K562 (cell line): ENCODE measurements at regions not wholly inside any gene's neighbourhood (a gene's known extent, or its start where the extent isn't known, plus 50 kb on each side); places are given as distances from the start of the nearest gene placed in this dataset.

ENCODE experiments used
- ATAC-seq: fragments of 200-7000 bp; cut with Tn5 transposase; 3 replicates; pipeline ENCODE4 v1.9.1; 2020; ENCODE audit warnings: moderate library complexity
- BruUV-seq: library from RNA; stranded (reverse); fragments of 400-500 nt; replicated peaks from 2 replicates; lab custom pipeline; 2021; lab: Mats Ljungman, UMichigan
- CTCF ChIA-PET: fragments of 300-600 bp; formaldehyde crosslinking; extraction: SDS; loops from one replicate; lab custom pipeline; 2021; ENCODE audit warnings: low intra/inter-chr PET ratio; lab: Yijun Ruan, JAX
- POLR2A ChIA-PET: fragments of 300-600, 350-650 bp; sonication (Branson Sonifier 250); formaldehyde crosslinking; extraction: SDS; loops from one replicate; lab custom pipeline; 2021; ENCODE audit warnings: antibody characterized with exemption, inconsistent platforms; lab: Yijun Ruan, JAX
- DNase-seq, 4 experiments: peaks; one replicate each; pipeline versions ENCODE4 v3.0.0 to v3.0.0-alpha.2; 2011 to 2018; ENCODE audit warnings: low spot score in 3 of 4, mixed read lengths in 3 of 4; ENCODE audit errors: extremely low read depth in 1 of 4
- FAIRE-seq: peaks from 2 replicates; lab custom pipeline; 2011; peaks lifted over from hg19 to GRCh38; lab: Jason Lieb, UNC
- H2AFZ ChIP-seq: 2 replicates; pipeline ENCODE4 v1.6.0; 2011; ENCODE audit warnings: low read depth, low read length, control low read depth, inconsistent platforms
- H3K27ac ChIP-seq: fragments of 200-600 bp; 3 replicates; pipeline ENCODE4 v1.8.0; 2011; ENCODE audit warnings: low read depth, mild to moderate bottlenecking, control low read depth, inconsistent platforms, low read length, moderate library complexity, mixed read lengths; ENCODE audit errors: extremely low read depth
- H3K27me3 ChIP-seq, 2 experiments: fragments of 300-600 bp in 1 of 2; 2 replicates in 1 of 2; 3 replicates in 1 of 2; pipeline versions ENCODE4 v1.6.0 to v1.8.0; 2011; ENCODE audit warnings: inconsistent platforms in 2 of 2, low read length in 2 of 2, mild to moderate bottlenecking in 1 of 2, mixed read lengths in 1 of 2, moderate library complexity in 1 of 2; ENCODE audit not compliant: control insufficient read depth in 2 of 2, insufficient read depth in 2 of 2
- H3K36me3 ChIP-seq: fragments of 300-600 bp; 3 replicates; pipeline ENCODE4 v1.8.0; 2011; ENCODE audit warnings: mild to moderate bottlenecking, low read length, inconsistent platforms; ENCODE audit not compliant: control insufficient read depth, insufficient read depth
- H3K4me1 ChIP-seq, 2 experiments: fragments of 200-600 bp in 1 of 2; replicated peaks in 1 of 2; 2 replicates in 1 of 2; 3 replicates in 1 of 2; pipeline versions ENCODE4 v1.5.1 to v1.8.0; 2011; ENCODE audit warnings: inconsistent platforms in 2 of 2, low read length in 2 of 2, mild to moderate bottlenecking in 1 of 2, mixed read lengths in 1 of 2, moderate library complexity in 1 of 2; ENCODE audit not compliant: control insufficient read depth in 2 of 2, insufficient read depth in 2 of 2
- H3K4me2 ChIP-seq: 2 replicates; pipeline ENCODE4 v1.6.1; 2011; ENCODE audit warnings: low read length, control low read depth, inconsistent platforms, mixed read lengths; ENCODE audit not compliant: insufficient read depth
- H3K4me3 ChIP-seq: fragments of 200-600 bp; sonication (generic), shearing (Covaris generic); 2 replicates; pipeline ENCODE4 v1.5.1; 2016; ENCODE audit warnings: control low read depth, inconsistent platforms
- H3K79me2 ChIP-seq: fragments of 200-600 bp; 3 replicates; pipeline ENCODE4 v1.8.0; 2011; ENCODE audit warnings: low read length, inconsistent platforms; ENCODE audit not compliant: control insufficient read depth, insufficient read depth
- H3K9ac ChIP-seq, 2 experiments: 2 replicates each; pipeline versions ENCODE4 v1.6.0 to v1.6.1; 2011; ENCODE audit warnings: low read depth in 2 of 2, low read length in 2 of 2, control low read depth in 1 of 2, inconsistent platforms in 1 of 2, mild to moderate bottlenecking in 1 of 2, mixed read lengths in 1 of 2; ENCODE audit not compliant: insufficient read depth in 1 of 2
- H3K9me1 ChIP-seq: one replicate; pipeline ENCODE4 v1.6.0; 2011; ENCODE audit warnings: inconsistent platforms, mild to moderate bottlenecking, low read length, moderate library complexity; ENCODE audit not compliant: control insufficient read depth, insufficient read depth
- H3K9me3 ChIP-seq: replicated peaks from 2 replicates; pipeline ENCODE4 v1.5.1; 2011; ENCODE audit warnings: low read depth, low read length, inconsistent platforms; ENCODE audit not compliant: control insufficient read depth, insufficient read depth
- H4K20me1 ChIP-seq: replicated peaks from 2 replicates; pipeline ENCODE4 v1.6.1; 2011; ENCODE audit warnings: low read length, inconsistent platforms, mixed read lengths; ENCODE audit not compliant: control insufficient read depth, insufficient read depth
- E2F3 ChIP-seq: fragments of 250-450 bp; sonication (Bioruptor Pico); IDR thresholded peaks from 2 replicates; pipeline ENCODE4 v1.4.0; 2020; ENCODE audit warnings: mild to moderate bottlenecking
- HCFC1 ChIP-seq: IDR thresholded peaks from 2 replicates; pipeline ENCODE4 v1.6.1; 2012; ENCODE audit warnings: low read depth, low read length, improper control_type of control experiment
- HSF4 ChIP-seq: fragments of 250-450 bp; sonication (Bioruptor Pico); IDR thresholded peaks from 2 replicates; pipeline ENCODE4 v2.1.2; 2022; ENCODE audit warnings: mild to moderate bottlenecking, moderate library complexity, borderline replicate concordance
- NFRKB ChIP-seq: fragments of 450-650 bp; IDR thresholded peaks from 2 replicates; pipeline ENCODE4 v1.6.1; 2016; ENCODE audit warnings: low read depth
- PCBP1 ChIP-seq: fragments of 200-400 bp; formaldehyde crosslinking; IDR thresholded peaks from 2 replicates; pipeline ENCODE4 v1.6.1; 2018; ENCODE audit warnings: mild to moderate bottlenecking, low read depth, low read length; ENCODE audit not compliant: poor library complexity, severe bottlenecking
- SRSF9 ChIP-seq: fragments of 200-400 bp; formaldehyde crosslinking; IDR thresholded peaks from 2 replicates; pipeline ENCODE4 v1.6.1; 2017; ENCODE audit warnings: low read depth, low read length, borderline replicate concordance
- TBL1XR1 ChIP-seq, 2 experiments: IDR thresholded peaks; 2 replicates each; pipeline ENCODE4 v1.6.1; 2012; ENCODE audit warnings: improper control_type of control experiment in 2 of 2, low read length in 2 of 2, mild to moderate bottlenecking in 1 of 2
- ZBTB1 ChIP-seq: sonication (generic); formaldehyde crosslinking; IDR thresholded peaks from 2 replicates; pipeline ENCODE4 v1.8.1; 2023; ENCODE audit warnings: missing genetic modification reagents, low read depth, mild to moderate bottlenecking, borderline replicate concordance
- WGBS: fragments of 100-300 bp; shearing (Covaris generic); methylation state at CpG from one replicate; pipeline ENCODE4 v1.1.6; 2016; ENCODE audit warnings: low coverage, mixed read lengths; ENCODE audit not compliant: insufficient coverage; ENCODE audit errors: missing lambda C conversion rate; 5-methylcytosine and 5-hydroxymethylcytosine counted together
- in situ Hi-C: fragments of 300-500 bp; cut with MboI; formaldehyde crosslinking; loops from 4 replicates; pipeline ENCODE4 v1.15.0; 2018; ENCODE audit warnings: inconsistent platforms, mixed read lengths
- intact Hi-C: fragments of 100-400 bp; cut with micrococcal nuclease; formaldehyde crosslinking; loops from 2 replicates; pipeline ENCODE4 v1.14.2; 2022
- TF ChIP-seq, protein P1 (sequence below): fragments of 450-650 bp; IDR thresholded peaks from 2 replicates; pipeline ENCODE4 v1.6.1; 2016; ENCODE audit warnings: mild to moderate bottlenecking
- TF ChIP-seq, protein P2 (sequence below): sonication (generic); formaldehyde crosslinking; IDR thresholded peaks from 2 replicates; pipeline ENCODE4 v1.8.0; 2022; ENCODE audit warnings: mild to moderate bottlenecking, missing genetic modification reagents
- TF ChIP-seq, protein P3 (sequence below): sonication (generic); formaldehyde crosslinking; IDR thresholded peaks from 2 replicates; pipeline ENCODE4 v1.8.1; 2022; ENCODE audit warnings: missing genetic modification reagents

DNA sequence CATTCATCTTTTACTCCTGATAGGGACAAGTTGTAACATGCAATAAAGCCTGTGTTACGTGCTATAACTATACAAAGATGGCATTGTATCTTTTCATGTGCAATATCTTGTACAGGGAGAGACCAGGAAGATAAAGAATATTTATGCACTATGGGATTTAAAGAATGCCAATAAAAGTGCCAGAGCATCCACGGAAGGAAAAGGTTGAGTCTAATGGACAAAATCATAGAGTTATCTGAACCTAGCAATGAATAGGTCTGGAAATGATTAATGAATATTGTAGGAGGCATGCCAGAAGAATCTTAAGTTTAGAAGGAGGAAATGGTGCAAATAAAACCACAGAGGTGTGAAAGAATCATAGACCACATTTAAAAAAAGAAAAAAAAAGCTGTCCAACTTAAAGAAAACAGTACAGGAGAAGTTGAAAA is 263.9 kb downstream of the KCNC2 start:
- Histone ChIP-seq H3K4me1 (no peaks in the 10 kb centered on the region), H3K9me1 (no peaks in the 10 kb centered on the region), H3K4me3 (no peak overlapping the region), H3K36me3 (no peaks in the 10 kb centered on the region), H3K9me3 (no peaks in the 10 kb centered on the region), H3K27me3 (no peaks in the 10 kb centered on the region), H3K27ac (no peak overlapping the region), H3K9ac (no peak overlapping the region), H4K20me1 (no peaks in the 10 kb centered on the region), H3K4me2 (no peak overlapping the region), H2AFZ (no peak overlapping the region)
- FAIRE-seq, result no peak
- in situ Hi-C loops (no loop called here), intact Hi-C loops (no loop called here)
- no peak for DNase-seq
- POLR2A ChIA-PET, result no interaction called here
- no peak for ATAC-seq
- 0% methylated on average over 2 of the region's 2 CpGs for whole genome bisulfite sequencing
- TF ChIP-seq PCBP1 (no peak), HSF4 (CRISPR knock-in tag) (no peak), SRSF9 (no peak), NFRKB (no peak), E2F3 (no peak), ZBTB1 (CRISPR knock-in tag) (no peak), TBL1XR1 (IDR thresholded peaks at IDR 0.05; ENCODE audit: low read length in 2 of 2) (no peak), HCFC1 (no peak)
- TF ChIP-seq, protein P1, sequence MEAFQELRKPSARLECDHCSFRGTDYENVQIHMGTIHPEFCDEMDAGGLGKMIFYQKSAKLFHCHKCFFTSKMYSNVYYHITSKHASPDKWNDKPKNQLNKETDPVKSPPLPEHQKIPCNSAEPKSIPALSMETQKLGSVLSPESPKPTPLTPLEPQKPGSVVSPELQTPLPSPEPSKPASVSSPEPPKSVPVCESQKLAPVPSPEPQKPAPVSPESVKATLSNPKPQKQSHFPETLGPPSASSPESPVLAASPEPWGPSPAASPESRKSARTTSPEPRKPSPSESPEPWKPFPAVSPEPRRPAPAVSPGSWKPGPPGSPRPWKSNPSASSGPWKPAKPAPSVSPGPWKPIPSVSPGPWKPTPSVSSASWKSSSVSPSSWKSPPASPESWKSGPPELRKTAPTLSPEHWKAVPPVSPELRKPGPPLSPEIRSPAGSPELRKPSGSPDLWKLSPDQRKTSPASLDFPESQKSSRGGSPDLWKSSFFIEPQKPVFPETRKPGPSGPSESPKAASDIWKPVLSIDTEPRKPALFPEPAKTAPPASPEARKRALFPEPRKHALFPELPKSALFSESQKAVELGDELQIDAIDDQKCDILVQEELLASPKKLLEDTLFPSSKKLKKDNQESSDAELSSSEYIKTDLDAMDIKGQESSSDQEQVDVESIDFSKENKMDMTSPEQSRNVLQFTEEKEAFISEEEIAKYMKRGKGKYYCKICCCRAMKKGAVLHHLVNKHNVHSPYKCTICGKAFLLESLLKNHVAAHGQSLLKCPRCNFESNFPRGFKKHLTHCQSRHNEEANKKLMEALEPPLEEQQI, result no peak
- TF ChIP-seq, protein P2, sequence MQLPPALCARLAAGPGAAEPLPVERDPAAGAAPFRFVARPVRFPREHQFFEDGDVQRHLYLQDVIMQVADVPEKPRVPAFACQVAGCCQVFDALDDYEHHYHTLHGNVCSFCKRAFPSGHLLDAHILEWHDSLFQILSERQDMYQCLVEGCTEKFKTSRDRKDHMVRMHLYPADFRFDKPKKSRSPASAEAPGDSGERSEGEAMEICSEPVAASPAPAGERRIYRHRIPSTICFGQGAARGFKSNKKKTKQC, result no peak
- TF ChIP-seq, protein P3, sequence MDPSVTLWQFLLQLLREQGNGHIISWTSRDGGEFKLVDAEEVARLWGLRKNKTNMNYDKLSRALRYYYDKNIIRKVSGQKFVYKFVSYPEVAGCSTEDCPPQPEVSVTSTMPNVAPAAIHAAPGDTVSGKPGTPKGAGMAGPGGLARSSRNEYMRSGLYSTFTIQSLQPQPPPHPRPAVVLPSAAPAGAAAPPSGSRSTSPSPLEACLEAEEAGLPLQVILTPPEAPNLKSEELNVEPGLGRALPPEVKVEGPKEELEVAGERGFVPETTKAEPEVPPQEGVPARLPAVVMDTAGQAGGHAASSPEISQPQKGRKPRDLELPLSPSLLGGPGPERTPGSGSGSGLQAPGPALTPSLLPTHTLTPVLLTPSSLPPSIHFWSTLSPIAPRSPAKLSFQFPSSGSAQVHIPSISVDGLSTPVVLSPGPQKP (CRISPR knock-in tag), result no peak
- TF ChIP-seq, all 486 proteins: peak for 0
- BruUV-seq, result no TSS peak
- H3K79me2 ChIP-seq, result no peaks in the 10 kb centered on the region
- CTCF ChIA-PET, result no interaction called here
